H1 (cell line): ENCODE measurements at regions not wholly inside any gene's neighbourhood (a gene's known extent, or its start where the extent isn't known, plus 50 kb on each side); places are given as distances from the start of the nearest gene placed in this dataset.

Source experiments
- BRCA1 ChIP-seq: IDR thresholded peaks from 2 replicates; pipeline ENCODE4 v1.6.1; 2012; ENCODE audit warnings: low read depth, low read length, improper control_type of control experiment
- CHD7 ChIP-seq: fragments of 300-600 bp; sonication (generic); IDR thresholded peaks from 2 replicates; pipeline ENCODE4 v1.7.1; 2012; ENCODE audit warnings: low read length, moderate library complexity, mild to moderate bottlenecking, inconsistent platforms; ENCODE audit not compliant: insufficient replicate concordance
- JUN ChIP-seq: IDR thresholded peaks from 2 replicates; pipeline ENCODE4 v1.6.1; 2011; ENCODE audit warnings: low read depth, mild to moderate bottlenecking, improper control_type of control experiment, low read length
- KDM4A ChIP-seq: IDR thresholded peaks from one replicate; pipeline ENCODE4 v1.7.1; 2012; ENCODE audit warnings: low read depth, mild to moderate bottlenecking, moderate library complexity, low read length, inconsistent platforms; ENCODE audit not compliant: severe bottlenecking

GRCh38 chr2:8098476-8099266 is 583.2 kb upstream of the ID2 start (continued):
- TF ChIP-seq CHD7 (no peak), JUN (no peak), KDM4A (no peak), BRCA1 (no peak)
